ENCODE measurements at regions not wholly inside any gene's neighbourhood (a gene's known extent, or its start where the extent isn't known, plus 50 kb on each side); places are given as distances from the start of the nearest gene placed in this dataset.

DNA sequence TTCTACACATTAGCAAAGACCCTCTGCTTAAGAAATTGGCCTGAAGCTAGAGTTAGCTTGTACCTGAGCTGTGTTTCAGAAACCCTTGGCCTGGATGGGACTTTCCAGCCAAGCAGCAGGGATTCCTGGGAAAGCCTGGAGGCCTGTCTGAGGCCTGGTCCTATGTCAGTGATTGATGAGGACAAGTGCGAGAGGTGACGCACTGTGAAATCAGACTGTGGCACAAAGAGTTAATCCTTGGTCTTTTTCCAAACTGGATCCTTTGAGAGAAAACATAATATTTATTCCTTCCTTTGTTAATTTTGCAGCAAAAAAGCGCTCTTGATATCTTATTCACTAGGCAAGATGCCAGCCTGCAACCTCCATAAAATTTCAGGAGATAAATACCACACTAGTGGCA lies 225.0 kb upstream of the ATP11B start:
- ATAC-seq (no peak), DNase-seq (ENCODE audit: low read depth, low spot score) (no peak)
- ChIA-PET CTCF (no interaction called here), POLR2A (no interaction called here)
- in situ Hi-C loops (cut with HindIII; ENCODE audit: low pct_unique_long_range_greater_than_20kb, low sequenced_read_pairs) (no loop called here), intact Hi-C loops (cut with micrococcal nuclease; ENCODE audit: unreplicated experiment) (no loop called here)
- H3K27ac ChIP-seq (ENCODE audit: low read length) = no peak overlapping the region
- no peak for TF ChIP-seq POLR2AphosphoS5 (IDR thresholded peaks at IDR 0.05; ENCODE audit: low read depth, low read length)
- TF ChIP-seq CTCF (IDR thresholded peaks at IDR 0.05) = no peak
- no peak for TF ChIP-seq TCF7L2 (IDR thresholded peaks at IDR 0.05; ENCODE audit: low read depth, low read length)
- TF ChIP-seq SIN3A (IDR thresholded peaks at IDR 0.05; ENCODE audit: borderline replicate concordance, insufficient read depth, low read depth, low read length) = no peak
- no peak for TF ChIP-seq REST (IDR thresholded peaks at IDR 0.05; ENCODE audit: insufficient read depth in 1 of 2, low read depth in 2 of 2, low read length in 1 of 2)
- H3K4me3 ChIP-seq (ENCODE audit: low read depth in 2 of 2, low read length in 2 of 2) = no peak overlapping the region
- no TSS peak for BruUV-seq (replicated peaks)
- no peaks in the 10 kb centered on the region for H3K27me3 ChIP-seq (ENCODE audit: control insufficient read depth, insufficient read depth, low read length)
- no peaks in the 10 kb centered on the region for H3K9me3 ChIP-seq (ENCODE audit: control insufficient read depth, insufficient read depth, low read depth, low read length)
- H3K36me3 ChIP-seq (ENCODE audit: control insufficient read depth, insufficient read depth, low read length) = no peaks in the 10 kb centered on the region
- no peaks in the 10 kb centered on the region for H3K4me1 ChIP-seq (ENCODE audit: control insufficient read depth, insufficient read depth, low read length)

DNA sequence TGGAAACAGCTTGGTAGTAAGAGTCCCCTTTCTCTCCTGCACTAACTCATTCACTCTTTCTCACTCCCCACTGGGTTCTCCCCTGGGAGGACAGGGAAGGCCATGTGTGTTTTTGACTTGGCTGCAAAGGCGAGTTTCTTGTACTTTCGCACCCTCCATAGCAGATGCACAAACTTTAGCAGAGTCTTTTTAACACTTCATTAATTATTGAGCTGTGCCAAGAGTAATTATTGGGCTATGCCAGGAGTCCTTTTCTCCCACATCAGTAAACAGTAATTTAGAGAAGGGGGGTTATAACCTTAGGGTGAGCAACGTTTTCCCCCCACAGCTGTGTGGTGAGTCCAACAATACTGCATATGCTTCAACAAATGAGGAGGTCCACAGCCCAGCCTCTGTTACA lies 224.4 kb upstream of the ATP11B start:
- ATAC-seq = no peak
- no peak overlapping the region for H3K27ac ChIP-seq (ENCODE audit: low read length)
- in situ Hi-C loops (cut with HindIII; ENCODE audit: low pct_unique_long_range_greater_than_20kb, low sequenced_read_pairs) = no loop called here
- H3K4me1 ChIP-seq (ENCODE audit: control insufficient read depth, insufficient read depth, low read length) = no peaks in the 10 kb centered on the region
- BruUV-seq (replicated peaks) = no TSS peak
- no peak overlapping the region for H3K4me3 ChIP-seq (ENCODE audit: low read depth in 2 of 2, low read length in 2 of 2)
- CTCF ChIA-PET = no interaction called here
- no peak for DNase-seq (ENCODE audit: low read depth, low spot score)
- TF ChIP-seq TCF7L2 (IDR thresholded peaks at IDR 0.05; ENCODE audit: low read depth, low read length) (no peak), REST (IDR thresholded peaks at IDR 0.05; ENCODE audit: insufficient read depth in 1 of 2, low read depth in 2 of 2, low read length in 1 of 2) (no peak), POLR2AphosphoS5 (IDR thresholded peaks at IDR 0.05; ENCODE audit: low read depth, low read length) (no peak), CTCF (IDR thresholded peaks at IDR 0.05) (no peak), SIN3A (IDR thresholded peaks at IDR 0.05; ENCODE audit: borderline replicate concordance, insufficient read depth, low read depth, low read length) (no peak)
- intact Hi-C loops (cut with micrococcal nuclease; ENCODE audit: unreplicated experiment) = no loop called here
- POLR2A ChIA-PET = no interaction called here
- H3K9me3 ChIP-seq (ENCODE audit: control insufficient read depth, insufficient read depth, low read depth, low read length) = no peaks in the 10 kb centered on the region
- H3K36me3 ChIP-seq (ENCODE audit: control insufficient read depth, insufficient read depth, low read length) = no peaks in the 10 kb centered on the region
- no peaks in the 10 kb centered on the region for H3K27me3 ChIP-seq (ENCODE audit: control insufficient read depth, insufficient read depth, low read length)

All from Panc1 (cell line).